PC-3 (cell line): ENCODE measurements at regions not wholly inside any gene's neighbourhood (a gene's known extent, or its start where the extent isn't known, plus 50 kb on each side); places are given as distances from the start of the nearest gene placed in this dataset.

Experiments used
- ATAC-seq: fragments of 200-7000 bp; cut with Tn5 transposase; 2 replicates; pipeline ENCODE4 v1.9.1; 2020; ENCODE audit warnings: mild to moderate bottlenecking, moderate library complexity
- BruUV-seq: library from RNA; stranded (reverse); fragments of 400-500 nt; replicated peaks from 2 replicates; lab custom pipeline; 2021; lab: Mats Ljungman, UMichigan
- CTCF ChIA-PET: fragments of 300-600 bp; sonication (Branson Sonifier 250); formaldehyde crosslinking; loops from one replicate; lab custom pipeline; 2022; ENCODE audit warnings: antibody characterized with exemption; lab: Charles Lee
- POLR2A ChIA-PET: fragments of 300-600 bp; sonication (Branson Sonifier 250); formaldehyde crosslinking; loops from one replicate; lab custom pipeline; 2022; ENCODE audit warnings: antibody characterized with exemption; ENCODE audit not compliant: unreplicated experiment; lab: Charles Lee
- DNase-seq: peaks from one replicate; pipeline ENCODE4 v3.0.0-alpha.2; 2015
- H2AFZ ChIP-seq: fragments of 300-600 bp; sonication (generic); 2 replicates; pipeline ENCODE4 v1.6.0; 2016; ENCODE audit warnings: antibody characterized with exemption, low read length
- H3F3A ChIP-seq: fragments of 300-600 bp; sonication (generic); one replicate; pipeline ENCODE4 v1.6.0; 2017; ENCODE audit warnings: antibody characterized with exemption, low read length, control low read depth, mild to moderate bottlenecking; ENCODE audit not compliant: unreplicated experiment
- H3K27ac ChIP-seq: fragments of 300-600 bp; sonication (generic); 2 replicates; pipeline ENCODE4 v1.5.1; 2016; ENCODE audit warnings: mild to moderate bottlenecking, low read length
- H3K27me3 ChIP-seq: fragments of 300-600 bp; sonication (generic); 2 replicates; pipeline ENCODE4 v1.6.1; 2016; ENCODE audit warnings: low read length, mixed read lengths
- H3K36me3 ChIP-seq: fragments of 300-600 bp; sonication (generic); 2 replicates; pipeline ENCODE4 v1.6.1; 2016; ENCODE audit warnings: low read depth, mixed run types, low read length, mixed read lengths
- H3K4me1 ChIP-seq: fragments of 300-600 bp; sonication (generic); 2 replicates; pipeline ENCODE4 v1.5.1; 2016; ENCODE audit warnings: low read length; ENCODE audit not compliant: insufficient read depth
- H3K4me2 ChIP-seq: fragments of 300-600 bp; sonication (generic); 2 replicates; pipeline ENCODE4 v1.6.0; 2016; ENCODE audit warnings: low read length
- H3K4me3 ChIP-seq: fragments of 300-600 bp; sonication (generic); 2 replicates; pipeline ENCODE4 v1.5.1; 2016; ENCODE audit warnings: mild to moderate bottlenecking, low read length, mixed read lengths
- H3K79me2 ChIP-seq: fragments of 300-600 bp; sonication (generic); 2 replicates; pipeline ENCODE4 v1.6.1; 2017; ENCODE audit warnings: low read length, mixed read lengths
- H3K9ac ChIP-seq: fragments of 300-600 bp; sonication (generic); 2 replicates; pipeline ENCODE4 v1.6.0; 2016; ENCODE audit warnings: mild to moderate bottlenecking, low read length
- H3K9me2 ChIP-seq: fragments of 300-600 bp; sonication (generic); replicated peaks from 2 replicates; pipeline ENCODE4 v1.6.1; 2016; ENCODE audit warnings: mixed run types, low read length, mixed read lengths
- H3K9me3 ChIP-seq: fragments of 300-600 bp; sonication (generic); 2 replicates; pipeline ENCODE4 v1.6.1; 2016; ENCODE audit warnings: low read length, mixed read lengths
- H4K20me1 ChIP-seq: fragments of 300-600 bp; sonication (generic); 2 replicates; pipeline ENCODE4 v1.6.1; 2016; ENCODE audit warnings: low read length, mixed read lengths
- CTCF ChIP-seq: fragments of 300-600 bp; sonication (generic); conservative IDR thresholded peaks from 2 replicates; pipeline ENCODE4 v1.5.1; 2017; ENCODE audit warnings: antibody characterized with exemption, low read depth, mild to moderate bottlenecking, low read length
- EZH2 ChIP-seq: fragments of 300-600 bp; sonication (generic); IDR thresholded peaks from one replicate; pipeline ENCODE4 v1.6.1; 2017; ENCODE audit warnings: antibody characterized with exemption, mild to moderate bottlenecking, low read length; ENCODE audit not compliant: unreplicated experiment
- EZH2phosphoT487 ChIP-seq: fragments of 300-600 bp; sonication (generic); IDR thresholded peaks from 2 replicates; pipeline ENCODE4 v1.6.1; 2018; ENCODE audit warnings: mild to moderate bottlenecking, antibody characterized with exemption, low read length, borderline replicate concordance
- intact Hi-C: fragments of 100-400 bp; cut with micrococcal nuclease; formaldehyde crosslinking; loops from 2 replicates; pipeline ENCODE4 v1.9.0; 2023

GRCh38 chrX:117743469-117744251 is 372.9 kb downstream of the KLHL13 start:
- ATAC-seq = no peak
- no peak overlapping the region for H3K27ac ChIP-seq
- no peaks in the 10 kb centered on the region for H3K27me3 ChIP-seq
- no peaks in the 10 kb centered on the region for H3K9me3 ChIP-seq
- no peaks in the 10 kb centered on the region for H3K4me1 ChIP-seq
- H3K36me3 ChIP-seq = no peaks in the 10 kb centered on the region
- no peaks in the 10 kb centered on the region for H4K20me1 ChIP-seq
- DNase-seq = peak; percentile 27
- no peaks in the 10 kb centered on the region for H3F3A ChIP-seq
- BruUV-seq = no TSS peak
- no peaks in the 10 kb centered on the region for H3K9me2 ChIP-seq
- no peak overlapping the region for H3K9ac ChIP-seq
- no peaks in the 10 kb centered on the region for H3K79me2 ChIP-seq
- H3K4me3 ChIP-seq = no peak overlapping the region
- ChIA-PET CTCF (interaction anchor here (0.6 kb wide), 1 partner anchor 512 kb away, joined by 3 read pairs; no protein-coding TSS in a partner anchor), POLR2A (no interaction called here)
- H3K4me2 ChIP-seq = no peak overlapping the region
- TF ChIP-seq CTCF (peak; percentile 47; the same call in 1 of the 2 replicates), EZH2 (no peak), EZH2phosphoT487 (no peak)
- H2AFZ ChIP-seq = no peak overlapping the region
- intact Hi-C loops = no loop called here

GRCh38 chrX:117713411-117713810 is 403.2 kb downstream of the KLHL13 start:
- DNase-seq = no peak
- no peak for ATAC-seq
- ChIA-PET CTCF (no interaction called here), POLR2A (no interaction called here)
- intact Hi-C loops = no loop called here
- Histone ChIP-seq H3K9ac (no peak overlapping the region), H4K20me1 (no peaks in the 10 kb centered on the region), H3K27me3 (no peaks in the 10 kb centered on the region), H3F3A (no peaks in the 10 kb centered on the region), H3K27ac (no peak overlapping the region), H3K9me3 (no peaks in the 10 kb centered on the region), H3K9me2 (no peaks in the 10 kb centered on the region), H3K79me2 (no peaks in the 10 kb centered on the region), H3K4me2 (no peak overlapping the region), H3K4me1 (no peaks in the 10 kb centered on the region), H3K36me3 (no peaks in the 10 kb centered on the region), H3K4me3 (no peak overlapping the region), H2AFZ (no peak overlapping the region)
- no TSS peak for BruUV-seq
- TF ChIP-seq CTCF (no peak), EZH2 (no peak), EZH2phosphoT487 (no peak)

- BruUV-seq = no TSS peak
- Histone ChIP-seq H3K9ac (no peak overlapping the region), H3K27me3 (no peaks in the 10 kb centered on the region), H4K20me1 (no peaks in the 10 kb centered on the region), H3K4me2 (no peak overlapping the region), H3K79me2 (no peaks in the 10 kb centered on the region), H3K4me3 (no peak overlapping the region), H2AFZ (no peak overlapping the region), H3F3A (no peaks in the 10 kb centered on the region), H3K36me3 (no peaks in the 10 kb centered on the region), H3K9me2 (no peaks in the 10 kb centered on the region), H3K27ac (no peak overlapping the region), H3K9me3 (no peaks in the 10 kb centered on the region), H3K4me1 (no peaks in the 10 kb centered on the region)
- ATAC-seq = no peak
- no peak for TF ChIP-seq CTCF
- TF ChIP-seq EZH2phosphoT487 = no peak
- TF ChIP-seq EZH2 = no peak
- CTCF ChIA-PET = no interaction called here
- DNase-seq = no peak
- intact Hi-C loops = no loop called here
- POLR2A ChIA-PET = no interaction called here
These were observed 404.8 kb downstream of the KLHL13 start for GRCh38 chrX:117711782-117712181.
